Activated CD8-positive, alpha-beta memory T cell treated with anti-CD3 and anti-CD28 coated beads for 48 hours (primary cell): ENCODE measurements at regions not wholly inside any gene's neighbourhood (a gene's known extent, or its start where the extent isn't known, plus 50 kb on each side); places are given as distances from the start of the nearest gene placed in this dataset.

Experiments used
- DNase-seq, 3 experiments: peaks; one replicate each; pipeline ENCODE4 v3.0.0-alpha.2; 2020; ENCODE audit warnings: low read depth in 2 of 3, low spot score in 2 of 3

- DNase-seq: no peak
Observed at GRCh38 chr6:164925681-164926530, 383.5 kb downstream of the C6orf118 start.

GRCh38 chr6:164924674-164925073 lies 384.7 kb downstream of the C6orf118 start:
- DNase-seq: no peak

GRCh38 chr6:164917211-164917610 lies 392.2 kb downstream of the C6orf118 start:
- no peak for DNase-seq

GRCh38 chr6:164916087-164916486 lies 393.3 kb downstream of the C6orf118 start:
- no peak for DNase-seq

GRCh38 chr6:164911873-164912580 lies 397.4 kb downstream of the C6orf118 start:
- no peak for DNase-seq

GRCh38 chr6:164911151-164911550 lies 398.3 kb downstream of the C6orf118 start:
- DNase-seq: no peak

- DNase-seq: no peak
Observed at GRCh38 chr6:164906766-164907165, 402.6 kb downstream of the C6orf118 start.

GRCh38 chr6:164905311-164905710 lies 404.1 kb downstream of the C6orf118 start:
- no peak for DNase-seq

GRCh38 chr6:164898412-164898811 lies 411.0 kb downstream of the C6orf118 start:
- DNase-seq: no peak

GRCh38 chr6:164897523-164898235 lies 411.7 kb downstream of the C6orf118 start:
- no peak for DNase-seq

GRCh38 chr6:164889980-164890379 lies 419.4 kb downstream of the C6orf118 start:
- DNase-seq: no peak

GRCh38 chr6:164887660-164888059 lies 421.7 kb downstream of the C6orf118 start:
- no peak for DNase-seq

GRCh38 chr6:164882236-164882635 lies 427.2 kb downstream of the C6orf118 start:
- no peak for DNase-seq

GRCh38 chr6:164871783-164872182 lies 437.6 kb downstream of the C6orf118 start:
- DNase-seq: no peak

GRCh38 chr6:164870164-164870563 lies 439.2 kb downstream of the C6orf118 start:
- no peak for DNase-seq

- no peak for DNase-seq
Observed at GRCh38 chr6:164861967-164862366, 447.4 kb downstream of the C6orf118 start.

GRCh38 chr6:164859816-164860215 lies 449.6 kb downstream of the C6orf118 start:
- DNase-seq: no peak

- no peak for DNase-seq
Observed at GRCh38 chr6:164856138-164856537, 453.3 kb downstream of the C6orf118 start.

- no peak for DNase-seq
Observed at GRCh38 chr6:164855281-164855680, 454.1 kb downstream of the C6orf118 start.

GRCh38 chr6:164854526-164854925 lies 454.9 kb downstream of the C6orf118 start:
- DNase-seq: no peak

GRCh38 chr6:164845773-164846172 lies 463.6 kb downstream of the C6orf118 start:
- DNase-seq: no peak

GRCh38 chr6:164842085-164842484 lies 467.3 kb downstream of the C6orf118 start:
- DNase-seq: no peak
